GM18868 (cell line): ENCODE measurements at regions not wholly inside any gene's neighbourhood (a gene's known extent, or its start where the extent isn't known, plus 50 kb on each side); places are given as distances from the start of the nearest gene placed in this dataset.

Source experiments
- ATAC-seq: cut with Tn5 transposase; IDR thresholded peaks from one replicate; pipeline ENCODE4 v1.9.1; 2021; ENCODE audit warnings: mild to moderate bottlenecking, moderate library complexity; ENCODE audit not compliant: unreplicated experiment

DNA sequence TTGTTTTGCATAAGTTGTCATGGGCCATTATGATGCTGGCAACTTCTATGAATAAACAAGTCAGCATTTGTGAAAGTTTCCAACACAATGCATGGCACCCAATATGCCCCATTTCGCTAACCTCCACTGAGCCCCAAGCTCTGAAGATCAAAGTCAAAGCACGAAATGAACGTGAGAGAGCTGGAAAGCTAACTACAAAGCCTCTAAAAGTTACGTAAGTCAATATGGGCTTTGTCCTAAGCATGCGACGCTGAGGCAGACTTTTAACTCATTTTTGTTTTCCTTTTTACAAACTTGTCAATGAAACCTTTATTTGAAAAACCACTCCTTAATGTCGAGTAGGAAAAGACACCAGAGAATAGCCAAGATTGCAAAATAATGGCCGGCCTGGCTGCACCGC, 131.6 kb upstream of the NUDT7 start:
- no peak for ATAC-seq

DNA sequence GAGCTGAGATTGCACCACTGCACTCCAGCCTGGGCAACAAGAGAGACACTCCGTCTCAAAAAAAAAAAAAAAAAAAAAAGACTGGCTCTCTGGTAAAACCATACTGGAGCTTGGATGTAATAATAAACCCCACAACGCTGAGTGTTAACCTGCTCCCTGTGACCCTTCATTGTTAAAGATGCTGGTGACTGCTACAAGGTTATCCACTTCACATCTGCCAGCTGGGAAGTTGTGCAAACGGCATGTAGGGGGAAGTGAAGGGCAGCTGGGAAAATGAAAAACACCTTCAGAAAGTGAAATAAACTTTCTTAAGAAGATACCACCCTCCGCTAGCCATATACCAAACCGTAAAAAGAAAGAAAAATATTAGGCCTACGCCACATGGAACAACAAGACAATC, 131.0 kb upstream of the NUDT7 start:
- no peak for ATAC-seq

DNA sequence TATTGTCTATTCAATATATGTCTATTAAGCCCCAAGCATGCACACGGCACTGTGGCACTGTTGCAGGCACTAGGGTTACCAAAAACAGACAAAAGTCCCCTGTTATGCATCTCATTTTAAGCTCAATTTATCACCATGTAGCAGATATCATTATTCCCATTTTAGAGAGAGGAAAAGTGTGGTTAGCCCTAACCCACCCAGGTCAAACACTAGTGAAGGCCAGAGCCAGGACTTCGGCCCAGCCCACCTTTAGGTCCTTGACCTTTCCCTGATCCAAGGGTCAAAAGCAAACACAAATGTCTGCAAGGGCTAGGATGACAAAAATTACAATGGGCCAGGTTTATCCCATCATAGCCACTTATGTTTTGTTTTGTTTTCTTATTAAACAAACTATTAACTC, 130.3 kb upstream of the NUDT7 start:
- ATAC-seq: no peak

DNA sequence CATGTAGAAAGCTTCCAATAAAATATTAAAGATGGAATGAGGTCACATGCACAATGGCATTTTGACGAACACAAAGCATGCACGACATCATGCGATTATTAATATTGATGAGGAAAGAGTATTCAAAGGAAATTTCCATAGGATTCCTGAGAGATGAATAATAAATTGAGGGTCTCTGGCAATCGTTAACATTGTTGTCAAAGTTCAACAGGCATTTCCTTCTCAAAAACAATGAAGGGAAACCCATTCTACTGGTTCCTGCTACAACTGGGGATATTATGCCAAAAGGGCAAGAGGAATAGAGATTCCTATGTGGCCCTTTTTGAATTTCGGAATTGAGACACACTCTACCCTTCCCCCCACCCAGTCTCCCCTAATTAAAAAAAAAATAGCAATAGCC, 128.3 kb upstream of the NUDT7 start:
- ATAC-seq: no peak

DNA sequence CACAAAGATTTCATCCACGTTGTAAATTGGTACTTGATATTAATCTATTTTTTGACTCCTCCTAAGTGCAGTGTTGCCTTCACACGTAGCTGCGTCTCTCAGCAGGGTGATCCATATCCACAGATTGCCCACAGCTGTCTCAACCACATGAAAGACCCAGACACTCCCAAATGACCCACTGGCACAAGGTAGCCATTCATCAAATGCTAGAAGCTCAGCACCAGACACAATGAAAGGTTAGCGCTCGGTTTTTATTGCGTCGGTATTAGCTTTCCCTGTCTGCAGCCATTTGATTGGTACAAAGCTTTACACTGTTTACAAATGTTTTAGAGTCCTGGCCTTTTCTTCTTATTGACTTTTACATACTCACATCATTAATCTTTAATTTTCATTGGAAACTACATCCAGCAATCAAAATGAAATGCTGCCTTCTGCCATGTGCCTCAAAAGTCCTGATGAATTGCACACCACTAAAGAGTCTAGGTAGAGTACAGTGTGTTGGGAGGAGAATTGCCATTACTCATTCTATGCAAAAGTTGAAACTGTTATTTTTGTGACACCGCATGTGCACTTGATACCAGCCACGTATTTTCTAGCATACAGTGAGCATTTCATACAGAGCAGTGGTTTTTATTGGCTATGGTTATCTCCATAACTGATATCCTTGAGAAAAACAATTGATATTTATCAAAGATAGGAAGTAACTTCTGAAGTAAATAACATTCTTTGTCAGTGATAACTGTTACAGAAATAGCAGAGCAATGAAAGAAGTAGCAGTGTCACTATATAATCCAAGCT, 127.3 kb upstream of the NUDT7 start:
- no peak for ATAC-seq

DNA sequence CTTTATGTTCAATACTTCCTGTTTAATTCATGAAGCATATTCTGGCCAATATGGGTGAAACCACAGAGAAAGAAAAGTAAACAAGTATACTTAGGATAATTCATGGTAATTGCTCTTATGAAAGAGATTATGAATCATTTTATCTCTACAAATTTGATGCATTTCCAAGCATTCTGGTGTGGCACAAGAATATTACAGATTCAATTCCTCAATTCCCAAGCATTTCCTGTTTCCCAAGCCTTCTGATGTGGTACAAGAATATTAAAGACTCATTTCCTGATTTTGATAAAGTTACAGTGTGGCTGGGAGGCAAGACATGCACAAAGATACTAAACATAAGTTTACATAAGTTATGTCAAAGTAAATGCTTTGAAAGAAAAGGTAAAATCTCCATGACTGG, 126.1 kb upstream of the NUDT7 start:
- ATAC-seq: no peak

DNA sequence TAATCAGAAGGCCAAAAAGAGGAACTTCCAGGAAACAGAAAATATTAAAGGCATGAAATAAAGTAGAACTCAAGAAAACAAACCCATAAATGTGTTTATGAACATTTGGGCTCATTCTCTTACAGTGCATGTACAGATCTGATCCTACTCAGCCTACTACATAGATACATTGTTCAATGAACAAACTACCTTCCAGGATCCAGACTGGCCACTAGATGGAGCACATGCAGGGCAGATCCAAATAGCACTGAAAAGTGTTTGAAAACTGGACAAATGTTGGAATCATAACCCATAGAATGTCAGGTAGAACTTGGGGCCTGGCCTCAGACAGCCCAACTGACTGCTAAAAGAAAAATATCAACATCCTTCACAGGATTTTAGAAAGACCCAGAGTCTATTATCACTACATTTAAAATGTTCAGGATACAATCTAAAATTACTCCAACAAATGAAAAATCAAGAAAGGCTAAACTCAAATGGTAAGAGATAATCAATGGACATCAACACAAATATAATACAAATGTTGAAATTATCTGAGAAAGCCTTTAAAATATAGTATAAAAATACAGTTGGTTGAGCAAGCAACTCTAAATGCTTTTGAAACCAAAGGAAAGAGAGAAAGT, 122.4 kb upstream of the NUDT7 start:
- ATAC-seq: no peak

DNA sequence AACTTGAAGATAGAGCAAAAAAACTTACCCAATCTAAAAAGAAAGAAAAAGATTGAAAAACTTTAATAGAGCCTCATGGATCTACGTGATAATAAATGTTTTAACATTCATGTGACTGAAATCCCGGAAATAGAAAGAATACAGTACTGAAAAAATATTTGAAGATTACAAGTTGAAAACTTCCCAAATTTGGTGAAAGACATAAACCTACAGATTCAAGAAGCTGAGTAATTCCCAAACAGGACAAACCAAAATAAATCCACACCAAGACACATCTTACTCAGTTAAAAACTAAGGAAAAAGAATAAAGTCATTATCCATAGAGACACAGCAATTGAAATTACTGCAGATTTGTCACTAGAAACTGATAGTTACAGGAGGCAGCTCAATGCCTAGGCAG, 121.8 kb upstream of the NUDT7 start:
- no peak for ATAC-seq

DNA sequence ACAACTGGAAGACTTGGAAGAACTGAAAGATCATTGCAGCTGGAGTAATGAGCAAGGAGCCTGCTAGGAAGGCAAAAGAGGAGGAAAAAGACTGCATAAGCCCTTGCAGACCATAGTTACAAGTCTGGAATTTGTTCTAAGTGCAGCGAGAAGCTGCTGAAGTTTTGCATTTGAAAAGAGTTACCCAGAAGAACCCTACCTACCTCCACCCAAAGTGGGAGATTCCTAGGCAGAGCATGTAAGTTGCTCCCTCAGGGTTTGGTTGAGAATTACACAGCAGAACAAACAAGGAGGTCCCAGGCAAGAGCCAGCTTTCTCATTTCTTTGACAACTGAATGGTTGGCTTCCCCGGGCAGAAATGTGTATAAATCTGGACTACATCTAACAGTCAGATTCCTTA, 118.7 kb upstream of the NUDT7 start:
- ATAC-seq: no peak

DNA sequence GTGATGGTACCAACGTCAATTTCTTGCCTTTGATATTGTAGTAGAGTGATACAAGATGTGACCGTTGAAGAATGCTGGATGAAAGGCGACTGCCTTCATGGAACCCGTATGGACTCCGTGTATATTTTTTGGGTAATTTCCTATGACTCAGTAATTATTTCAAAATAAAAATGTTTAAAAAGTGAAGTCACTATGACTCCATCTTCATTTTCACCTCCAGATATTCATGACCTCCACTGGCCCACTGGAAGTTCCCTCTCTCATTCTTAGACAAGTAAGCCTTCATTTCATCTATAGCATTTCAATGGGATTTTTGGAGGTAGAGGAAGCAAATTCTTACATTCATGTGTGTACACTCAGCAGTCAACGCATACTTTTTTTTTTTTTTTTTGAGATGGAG, 111.8 kb upstream of the NUDT7 start:
- ATAC-seq: no peak

DNA sequence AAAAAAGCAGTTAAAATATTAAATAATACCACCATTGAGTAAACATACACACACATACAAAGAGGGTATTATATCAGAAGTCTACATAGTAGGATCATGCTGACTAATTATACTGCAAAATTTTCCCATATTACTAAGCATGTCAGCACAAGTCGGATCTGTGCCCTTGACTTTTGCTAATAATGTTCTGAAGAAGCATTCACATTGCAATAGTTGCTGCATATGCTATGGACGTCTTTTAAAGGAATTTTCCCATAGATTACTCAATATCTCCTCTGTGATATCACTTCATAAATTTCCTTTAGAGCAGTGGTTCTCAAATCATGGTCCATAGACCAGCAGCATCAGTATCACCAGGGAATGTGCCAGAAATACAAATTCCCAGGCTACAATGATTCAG, 110.9 kb upstream of the NUDT7 start:
- ATAC-seq: no peak

DNA sequence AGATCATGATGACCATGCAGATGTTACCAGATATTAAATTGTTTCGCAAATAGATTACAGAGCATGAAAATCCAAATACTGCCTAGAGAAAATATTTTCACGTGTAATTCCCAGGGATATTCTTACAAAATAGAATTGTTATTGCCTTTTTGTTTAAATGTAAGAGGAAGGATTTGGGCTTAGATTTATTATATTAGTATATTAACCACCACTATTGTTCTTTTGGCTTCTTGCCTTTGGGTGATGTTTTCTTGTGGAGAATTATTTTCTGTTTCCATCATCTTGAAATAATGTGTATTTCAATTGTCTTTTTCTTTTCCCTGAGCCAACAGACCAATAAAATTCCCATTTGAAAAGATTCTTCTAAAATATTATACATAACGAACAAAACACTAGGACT, 109.7 kb upstream of the NUDT7 start:
- ATAC-seq: no peak

DNA sequence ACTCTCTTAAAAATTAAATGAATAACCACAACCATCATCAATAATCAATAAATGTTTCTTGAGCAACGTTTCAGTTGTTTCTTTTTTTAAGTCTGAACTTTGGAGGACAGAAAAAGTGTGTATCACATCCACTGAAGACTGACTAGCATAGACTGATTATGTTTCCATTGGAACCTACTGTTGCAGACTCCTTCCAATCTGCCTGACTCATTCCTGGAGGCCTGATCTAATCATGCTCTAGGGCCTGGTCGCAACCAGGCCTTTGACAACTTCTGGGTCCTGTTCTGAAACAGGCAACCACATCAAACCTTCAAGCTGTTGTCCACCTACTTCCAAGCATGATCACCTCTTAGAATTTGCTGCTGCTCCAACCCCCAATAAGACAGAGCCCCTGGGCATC, 109.2 kb upstream of the NUDT7 start:
- no peak for ATAC-seq

DNA sequence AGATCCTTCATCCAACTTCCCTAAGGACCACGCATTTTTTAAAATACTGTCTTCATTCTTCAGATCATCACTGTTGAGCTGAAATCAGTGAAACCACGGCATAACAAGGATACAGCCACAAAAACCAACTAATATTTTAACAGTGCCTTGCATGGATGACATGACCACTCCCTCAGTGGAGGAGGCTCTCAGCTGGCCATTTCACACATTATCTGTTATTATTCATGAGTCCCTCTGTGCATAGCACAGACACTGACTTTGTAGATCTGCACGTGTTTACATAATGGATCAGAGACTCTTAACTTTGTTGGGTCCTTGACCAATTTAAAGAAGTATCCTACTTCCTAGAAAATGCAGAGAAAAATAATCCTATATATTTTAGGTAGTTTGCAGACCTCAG, 104.8 kb upstream of the NUDT7 start:
- ATAC-seq: no peak

DNA sequence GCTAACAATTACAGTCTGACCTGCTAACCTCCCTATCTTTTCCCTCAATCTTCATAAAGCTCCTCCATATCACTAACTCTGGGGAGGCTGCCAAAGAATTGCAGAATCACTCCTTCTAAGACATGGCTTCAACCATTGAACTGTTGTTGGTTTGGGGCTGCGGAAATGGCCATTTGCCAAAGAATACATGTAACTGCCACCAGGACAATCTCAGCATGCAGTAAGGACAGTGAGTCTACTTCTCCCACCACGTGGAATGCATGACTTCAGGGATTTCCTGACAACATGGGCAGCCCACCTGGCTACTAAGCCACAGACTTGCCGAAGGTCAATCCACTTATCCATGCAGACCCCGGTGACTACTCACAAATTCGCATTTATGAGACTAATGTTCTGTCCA, 104.3 kb upstream of the NUDT7 start:
- ATAC-seq: no peak

DNA sequence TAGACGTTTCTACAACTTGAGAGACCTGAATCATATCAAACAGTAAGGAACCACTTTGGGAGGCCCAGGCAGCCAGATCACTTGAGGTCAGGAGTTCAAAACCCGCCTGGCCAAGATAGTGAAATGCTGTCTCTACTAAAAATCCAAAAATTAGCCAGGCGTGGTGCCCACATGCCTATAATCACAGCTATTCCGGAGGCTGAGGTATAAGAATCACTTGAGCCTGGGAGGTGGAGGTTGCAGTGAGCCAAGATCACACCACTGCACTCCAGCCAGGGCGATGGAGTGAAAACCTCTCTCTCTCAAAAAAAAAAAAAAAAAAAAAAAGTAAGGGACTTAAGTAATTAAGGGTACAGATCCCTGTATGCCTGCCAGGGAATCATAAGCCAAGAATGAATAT, 103.4 kb upstream of the NUDT7 start:
- no peak for ATAC-seq

DNA sequence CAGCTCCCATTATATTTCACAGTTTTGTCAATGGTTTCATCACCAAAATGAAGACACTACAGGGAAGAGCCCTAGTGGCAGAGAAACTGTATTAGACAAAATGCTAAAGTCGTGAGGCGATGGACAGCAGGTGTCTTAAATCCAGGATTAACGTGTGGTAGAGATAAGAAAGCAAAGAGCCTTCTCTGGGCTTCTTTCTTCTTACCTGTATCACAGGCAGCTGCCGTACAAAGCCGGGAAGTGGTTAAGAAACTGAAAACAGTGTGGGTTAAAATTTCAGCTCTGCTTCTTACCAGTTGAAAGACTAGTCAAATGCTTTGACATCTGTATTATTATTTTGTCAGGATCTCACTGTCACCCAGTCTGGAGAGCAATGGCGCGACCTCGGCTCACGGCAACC, 98.2 kb upstream of the NUDT7 start:
- no peak for ATAC-seq

DNA sequence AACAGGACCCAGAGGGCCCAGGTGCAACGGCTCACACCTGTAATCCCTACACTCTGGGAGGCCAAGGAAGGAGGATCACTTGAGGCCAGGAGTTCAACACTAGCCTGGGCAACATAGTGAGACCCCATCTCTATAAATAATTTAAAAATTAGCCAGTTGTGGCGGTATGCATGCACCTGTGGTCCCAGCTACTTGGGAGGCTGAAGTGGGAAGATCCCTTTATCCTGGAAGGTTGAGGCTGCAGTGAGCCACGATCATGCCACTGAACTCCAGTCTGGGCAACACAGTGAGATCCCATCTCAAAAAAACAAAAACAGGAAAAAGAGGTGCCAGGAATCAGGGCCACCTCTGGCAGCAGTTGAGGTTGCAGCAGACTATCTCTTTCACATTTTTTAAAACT, 85.7 kb upstream of the NUDT7 start:
- ATAC-seq: no peak

DNA sequence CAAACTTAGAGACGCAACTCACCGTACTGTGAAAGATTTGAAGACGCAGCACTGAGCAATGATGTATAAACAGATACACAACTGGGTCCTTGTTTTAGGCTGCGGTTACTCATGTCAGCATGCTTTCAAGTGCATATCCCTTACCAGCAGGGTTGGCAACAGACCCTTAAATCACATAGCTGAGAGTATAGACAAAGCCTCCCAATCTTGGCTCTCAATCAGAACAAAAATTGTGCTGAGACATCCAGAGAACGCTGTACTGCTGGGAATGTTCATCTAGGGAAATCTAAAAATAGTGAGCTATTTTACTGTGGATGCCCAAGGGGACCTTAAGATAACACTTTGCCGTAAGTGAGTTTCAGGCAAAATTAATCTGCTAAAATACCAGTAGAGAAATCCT, 84.4 kb upstream of the NUDT7 start:
- ATAC-seq: no peak

DNA sequence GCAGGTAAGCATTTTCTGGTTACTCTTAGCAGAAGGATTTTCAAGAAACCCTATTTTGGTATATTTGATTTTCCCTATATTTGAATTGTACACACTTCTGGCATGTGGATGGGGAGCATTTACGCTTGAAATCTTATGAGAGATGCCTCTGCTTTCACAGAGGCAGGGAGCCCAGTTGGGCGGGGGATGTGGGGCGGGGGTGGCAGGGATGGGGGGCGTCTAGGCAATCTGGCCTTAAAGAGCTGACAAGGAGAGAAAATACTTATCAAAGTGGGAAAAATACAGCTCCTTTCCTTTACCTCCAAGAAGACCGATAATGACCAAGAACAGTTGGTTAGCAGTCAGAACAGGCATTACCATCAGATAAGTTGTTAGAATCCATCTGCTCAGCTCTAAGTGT, 79.1 kb upstream of the NUDT7 start:
- ATAC-seq: no peak

DNA sequence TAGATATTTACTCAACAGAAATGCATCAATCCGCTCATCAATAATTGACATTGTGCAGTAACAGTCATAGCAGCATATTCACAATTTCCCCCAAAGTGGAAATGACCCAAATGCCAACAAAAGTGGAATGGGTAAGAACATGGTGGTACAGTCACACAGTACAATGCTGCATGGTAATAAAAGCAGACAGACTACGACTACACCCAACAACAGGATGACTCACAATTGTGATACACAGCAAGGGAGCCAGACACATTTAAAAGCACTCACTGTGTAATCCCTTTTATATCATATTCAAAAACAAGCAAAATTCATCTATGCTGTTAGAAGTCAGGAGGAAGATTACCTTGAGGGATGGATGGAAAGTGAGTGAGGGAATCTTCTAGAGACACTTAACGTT, 76.5 kb upstream of the NUDT7 start:
- no peak for ATAC-seq

DNA sequence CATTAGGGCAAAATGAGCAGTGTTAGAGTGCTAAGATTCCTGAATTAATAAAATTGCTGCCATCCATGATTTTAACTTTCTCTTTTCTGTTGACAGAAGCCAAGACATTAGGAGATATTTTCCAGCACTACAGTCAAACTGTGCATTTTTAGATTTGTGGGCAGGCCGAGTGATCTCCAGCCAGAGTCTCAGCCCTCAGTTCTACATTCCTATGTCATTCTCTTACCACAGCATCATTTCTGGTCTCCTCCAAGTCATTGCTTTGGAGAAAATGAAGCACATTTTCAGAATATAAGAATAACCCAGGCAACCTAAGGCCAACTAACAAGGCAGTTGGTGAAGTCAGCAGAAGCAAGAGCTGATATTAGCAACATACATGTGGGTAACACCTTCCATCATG, 74.6 kb upstream of the NUDT7 start:
- no peak for ATAC-seq

DNA sequence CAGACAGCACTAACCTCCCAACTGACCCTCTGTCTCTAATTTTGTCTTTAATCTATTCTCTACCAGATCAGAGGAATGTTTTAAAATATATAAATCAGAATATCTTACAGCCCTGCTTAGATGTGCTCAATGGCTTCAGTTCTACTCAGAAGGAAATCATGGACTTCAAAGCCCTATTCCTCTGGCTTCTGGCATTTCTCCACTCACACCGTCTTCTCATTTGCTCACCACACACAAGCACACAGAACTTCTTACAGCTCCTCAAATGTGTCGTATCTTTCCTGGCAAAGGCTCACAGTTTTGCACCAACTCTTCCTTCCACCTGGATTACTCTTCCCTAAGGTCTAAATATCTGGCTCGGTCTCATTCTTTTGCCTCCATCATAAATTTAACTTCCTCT, 71.6 kb upstream of the NUDT7 start:
- ATAC-seq: no peak
